ENCODE measurements at regions not wholly inside any gene's neighbourhood (a gene's known extent, or its start where the extent isn't known, plus 50 kb on each side); places are given as distances from the start of the nearest gene placed in this dataset.

- TF ChIP-seq, protein P1, sequence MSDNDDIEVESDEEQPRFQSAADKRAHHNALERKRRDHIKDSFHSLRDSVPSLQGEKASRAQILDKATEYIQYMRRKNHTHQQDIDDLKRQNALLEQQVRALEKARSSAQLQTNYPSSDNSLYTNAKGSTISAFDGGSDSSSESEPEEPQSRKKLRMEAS (IDR thresholded peaks at IDR 0.05): no peak
- no peak for TF ChIP-seq ZBTB33 (IDR thresholded peaks at IDR 0.05)
- TF ChIP-seq, protein P2, sequence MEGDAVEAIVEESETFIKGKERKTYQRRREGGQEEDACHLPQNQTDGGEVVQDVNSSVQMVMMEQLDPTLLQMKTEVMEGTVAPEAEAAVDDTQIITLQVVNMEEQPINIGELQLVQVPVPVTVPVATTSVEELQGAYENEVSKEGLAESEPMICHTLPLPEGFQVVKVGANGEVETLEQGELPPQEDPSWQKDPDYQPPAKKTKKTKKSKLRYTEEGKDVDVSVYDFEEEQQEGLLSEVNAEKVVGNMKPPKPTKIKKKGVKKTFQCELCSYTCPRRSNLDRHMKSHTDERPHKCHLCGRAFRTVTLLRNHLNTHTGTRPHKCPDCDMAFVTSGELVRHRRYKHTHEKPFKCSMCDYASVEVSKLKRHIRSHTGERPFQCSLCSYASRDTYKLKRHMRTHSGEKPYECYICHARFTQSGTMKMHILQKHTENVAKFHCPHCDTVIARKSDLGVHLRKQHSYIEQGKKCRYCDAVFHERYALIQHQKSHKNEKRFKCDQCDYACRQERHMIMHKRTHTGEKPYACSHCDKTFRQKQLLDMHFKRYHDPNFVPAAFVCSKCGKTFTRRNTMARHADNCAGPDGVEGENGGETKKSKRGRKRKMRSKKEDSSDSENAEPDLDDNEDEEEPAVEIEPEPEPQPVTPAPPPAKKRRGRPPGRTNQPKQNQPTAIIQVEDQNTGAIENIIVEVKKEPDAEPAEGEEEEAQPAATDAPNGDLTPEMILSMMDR (IDR thresholded peaks at IDR 0.05; ENCODE audit: low read depth, low read length, missing input control): no peak
- TF ChIP-seq YY1 (IDR thresholded peaks at IDR 0.05): no peak
- TF ChIP-seq RAD21 (IDR thresholded peaks at IDR 0.05): no peak
- TF ChIP-seq, protein P3, sequence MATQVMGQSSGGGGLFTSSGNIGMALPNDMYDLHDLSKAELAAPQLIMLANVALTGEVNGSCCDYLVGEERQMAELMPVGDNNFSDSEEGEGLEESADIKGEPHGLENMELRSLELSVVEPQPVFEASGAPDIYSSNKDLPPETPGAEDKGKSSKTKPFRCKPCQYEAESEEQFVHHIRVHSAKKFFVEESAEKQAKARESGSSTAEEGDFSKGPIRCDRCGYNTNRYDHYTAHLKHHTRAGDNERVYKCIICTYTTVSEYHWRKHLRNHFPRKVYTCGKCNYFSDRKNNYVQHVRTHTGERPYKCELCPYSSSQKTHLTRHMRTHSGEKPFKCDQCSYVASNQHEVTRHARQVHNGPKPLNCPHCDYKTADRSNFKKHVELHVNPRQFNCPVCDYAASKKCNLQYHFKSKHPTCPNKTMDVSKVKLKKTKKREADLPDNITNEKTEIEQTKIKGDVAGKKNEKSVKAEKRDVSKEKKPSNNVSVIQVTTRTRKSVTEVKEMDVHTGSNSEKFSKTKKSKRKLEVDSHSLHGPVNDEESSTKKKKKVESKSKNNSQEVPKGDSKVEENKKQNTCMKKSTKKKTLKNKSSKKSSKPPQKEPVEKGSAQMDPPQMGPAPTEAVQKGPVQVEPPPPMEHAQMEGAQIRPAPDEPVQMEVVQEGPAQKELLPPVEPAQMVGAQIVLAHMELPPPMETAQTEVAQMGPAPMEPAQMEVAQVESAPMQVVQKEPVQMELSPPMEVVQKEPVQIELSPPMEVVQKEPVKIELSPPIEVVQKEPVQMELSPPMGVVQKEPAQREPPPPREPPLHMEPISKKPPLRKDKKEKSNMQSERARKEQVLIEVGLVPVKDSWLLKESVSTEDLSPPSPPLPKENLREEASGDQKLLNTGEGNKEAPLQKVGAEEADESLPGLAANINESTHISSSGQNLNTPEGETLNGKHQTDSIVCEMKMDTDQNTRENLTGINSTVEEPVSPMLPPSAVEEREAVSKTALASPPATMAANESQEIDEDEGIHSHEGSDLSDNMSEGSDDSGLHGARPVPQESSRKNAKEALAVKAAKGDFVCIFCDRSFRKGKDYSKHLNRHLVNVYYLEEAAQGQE (IDR thresholded peaks at IDR 0.05): no peak
- TF ChIP-seq FOXA1 (IDR thresholded peaks at IDR 0.05): no peak
Observed at GRCh38 chr2:8222979-8223694, 458.7 kb upstream of the ID2 start.
